ENCODE measurements at regions not wholly inside any gene's neighbourhood (a gene's known extent, or its start where the extent isn't known, plus 50 kb on each side); places are given as distances from the start of the nearest gene placed in this dataset.

GRCh38 chr14:62102349-62102725 is 340.1 kb downstream of the SNAPC1 start:
- TF ChIP-seq CTCF (conservative IDR thresholded peaks at IDR 0.05; ENCODE audit: low read depth, low read length) = no peak
- H3K4me3 ChIP-seq (ENCODE audit: low read depth, low read length) = no peak overlapping the region
- DNase-seq (ENCODE audit: low read depth) = no peak

- no peak overlapping the region for H3K4me3 ChIP-seq (ENCODE audit: low read depth, low read length)
- no peak for DNase-seq (ENCODE audit: low read depth)
- no peak for TF ChIP-seq CTCF (conservative IDR thresholded peaks at IDR 0.05; ENCODE audit: low read depth, low read length)
Observed at GRCh38 chr14:62103464-62103863, 341.2 kb downstream of the SNAPC1 start.

GRCh38 chr14:62110941-62111340 is 348.7 kb downstream of the SNAPC1 start:
- no peak for DNase-seq (ENCODE audit: low read depth)

GRCh38 chr14:62117010-62117750 is 355.0 kb downstream of the SNAPC1 start:
- H3K4me3 ChIP-seq (ENCODE audit: low read depth, low read length) = peak overlapping the region; percentile 9
- peak; percentile 35 for TF ChIP-seq CTCF (conservative IDR thresholded peaks at IDR 0.05; ENCODE audit: low read depth, low read length)
- peak; percentile 58 for DNase-seq (ENCODE audit: low read depth)

More at GRCh38 chr14:62110941-62111340, 348.7 kb downstream of the SNAPC1 start:
- TF ChIP-seq CTCF (conservative IDR thresholded peaks at IDR 0.05; ENCODE audit: low read depth, low read length) = no peak
- no peak overlapping the region for H3K4me3 ChIP-seq (ENCODE audit: low read depth, low read length)

GRCh38 chr14:62117751-62118105 is 355.5 kb downstream of the SNAPC1 start:
- no peak for DNase-seq (ENCODE audit: low read depth)
- no peak overlapping the region for H3K4me3 ChIP-seq (ENCODE audit: low read depth, low read length)
- no peak for TF ChIP-seq CTCF (conservative IDR thresholded peaks at IDR 0.05; ENCODE audit: low read depth, low read length)

GRCh38 chr14:62118461-62118860 is 356.2 kb downstream of the SNAPC1 start:
- no peak for DNase-seq (ENCODE audit: low read depth)
- H3K4me3 ChIP-seq (ENCODE audit: low read depth, low read length) = no peak overlapping the region
- TF ChIP-seq CTCF (conservative IDR thresholded peaks at IDR 0.05; ENCODE audit: low read depth, low read length) = no peak

GRCh38 chr14:62118871-62119270 is 356.7 kb downstream of the SNAPC1 start:
- DNase-seq (ENCODE audit: low read depth) = no peak
- TF ChIP-seq CTCF (conservative IDR thresholded peaks at IDR 0.05; ENCODE audit: low read depth, low read length) = no peak
- H3K4me3 ChIP-seq (ENCODE audit: low read depth, low read length) = no peak overlapping the region

Measured in choroid plexus epithelial cell (primary cell).